Ureter (tissue), 1 donor: ENCODE measurements at regions not wholly inside any gene's neighbourhood (a gene's known extent, or its start where the extent isn't known, plus 50 kb on each side); places are given as distances from the start of the nearest gene placed in this dataset.

ENCODE experiments used
- DNase-seq: peaks from one replicate; pipeline ENCODE4 v3.0.0-alpha.2; 2020; ENCODE audit warnings: low spot score
- donor health status: DM: yes; HTN: yes; CAD: no.

- no peak for DNase-seq
These were observed 189.3 kb upstream of the ARG1 start for GRCh38 chr6:131383421-131384411.

GRCh38 chr6:131387562-131388447, 185.2 kb upstream of the ARG1 start:
- no peak for DNase-seq

GRCh38 chr6:131390322-131390721, 182.7 kb upstream of the ARG1 start:
- no peak for DNase-seq

- no peak for DNase-seq
These were observed 181.9 kb upstream of the ARG1 start for GRCh38 chr6:131391116-131391515.

- no peak for DNase-seq
These were observed 179.6 kb upstream of the ARG1 start for GRCh38 chr6:131393433-131393832.

GRCh38 chr6:131394768-131395432, 178.1 kb upstream of the ARG1 start:
- DNase-seq: no peak

GRCh38 chr6:131398176-131398575, 174.8 kb upstream of the ARG1 start:
- DNase-seq: no peak

GRCh38 chr6:131399433-131399832, 173.6 kb upstream of the ARG1 start:
- no peak for DNase-seq

- no peak for DNase-seq
These were observed 172.8 kb upstream of the ARG1 start for GRCh38 chr6:131400054-131400778.

GRCh38 chr6:131400779-131401496, 172.1 kb upstream of the ARG1 start:
- no peak for DNase-seq

GRCh38 chr6:131408811-131409210, 164.2 kb upstream of the ARG1 start:
- DNase-seq: no peak

GRCh38 chr6:131410785-131411184, 162.2 kb upstream of the ARG1 start:
- no peak for DNase-seq

- no peak for DNase-seq
These were observed 159.8 kb upstream of the ARG1 start for GRCh38 chr6:131412960-131413830.

- DNase-seq: no peak
These were observed 159.2 kb upstream of the ARG1 start for GRCh38 chr6:131413831-131414191.

GRCh38 chr6:131414956-131415355, 158.1 kb upstream of the ARG1 start:
- DNase-seq: no peak

- DNase-seq: no peak
These were observed 154.6 kb upstream of the ARG1 start for GRCh38 chr6:131418441-131418840.

GRCh38 chr6:131419702-131420101, 153.3 kb upstream of the ARG1 start:
- DNase-seq: no peak

- DNase-seq: no peak
These were observed 149.0 kb upstream of the ARG1 start for GRCh38 chr6:131424016-131424415.

GRCh38 chr6:131424475-131424874, 148.6 kb upstream of the ARG1 start:
- no peak for DNase-seq
